GM12878 (cell line): ENCODE measurements at regions not wholly inside any gene's neighbourhood (a gene's known extent, or its start where the extent isn't known, plus 50 kb on each side); places are given as distances from the start of the nearest gene placed in this dataset.

Experiments
- ATAC-seq: fragments of 200-7000 bp; cut with Tn5 transposase; 3 replicates; pipeline ENCODE4 v1.9.1; 2020; ENCODE audit warnings: mild to moderate bottlenecking, moderate library complexity
- BruUV-seq: library from RNA; stranded (reverse); fragments of 400-500 nt; replicated peaks from 2 replicates; lab custom pipeline; 2021; lab: Mats Ljungman, UMichigan
- CTCF ChIA-PET: fragments of 300-600 bp; sonication (Branson Sonifier 250); formaldehyde crosslinking; extraction: SDS; loops from one replicate; lab custom pipeline; 2021; ENCODE audit warnings: inconsistent platforms; lab: Yijun Ruan, JAX
- POLR2A ChIA-PET: fragments of 350-600 bp; formaldehyde crosslinking; extraction: SDS; loops from one replicate; lab custom pipeline; 2021; ENCODE audit warnings: inconsistent platforms; lab: Charles Lee
- RAD21 ChIA-PET: fragments of 300-600 bp; sonication (Branson Sonifier 250); formaldehyde crosslinking; loops from one replicate; lab custom pipeline; 2023; ENCODE audit warnings: antibody characterized with exemption; ENCODE audit not compliant: unreplicated experiment; lab: Charles Lee
- SMC1A ChIA-PET: fragments of 300-600 bp; sonication (Branson Sonifier 250); formaldehyde crosslinking; loops from one replicate; lab custom pipeline; 2023; ENCODE audit not compliant: unreplicated experiment, uncharacterized antibody; lab: Charles Lee
- DNase-seq: peaks from one replicate; pipeline ENCODE4 v3.0.0-alpha.2; 2011; ENCODE audit warnings: low read depth, low spot score
- FAIRE-seq: peaks from 3 replicates; lab custom pipeline; 2011; peaks lifted over from hg19 to GRCh38; lab: Jason Lieb, UNC
- H2AFZ ChIP-seq: 2 replicates; pipeline ENCODE4 v1.6.0; 2011; ENCODE audit warnings: low read depth, low read length, control low read depth; ENCODE audit not compliant: control insufficient read depth
- H3K27ac ChIP-seq: 2 replicates; pipeline ENCODE4 v1.5.1; 2011; ENCODE audit warnings: control low read depth; ENCODE audit not compliant: control insufficient read depth, insufficient read depth
- H3K27me3 ChIP-seq, 2 experiments: replicated peaks in 1 of 2; 2 replicates each; pipeline versions ENCODE4 v1.6.0 to v1.6.1; 2011; ENCODE audit warnings: low read length in 1 of 2; ENCODE audit not compliant: control insufficient read depth in 2 of 2, insufficient read depth in 2 of 2
- H3K36me3 ChIP-seq, 2 experiments: 2 replicates each; pipeline ENCODE4 v1.5.1; 2011; ENCODE audit warnings: low read length in 1 of 2; ENCODE audit not compliant: control insufficient read depth in 2 of 2, insufficient read depth in 2 of 2
- H3K4me1 ChIP-seq: 2 replicates; pipeline ENCODE4 v1.6.1; 2011; ENCODE audit warnings: mild to moderate bottlenecking, low read length, moderate library complexity, mixed read lengths; ENCODE audit not compliant: control insufficient read depth, insufficient read depth
- H3K4me2 ChIP-seq: 2 replicates; pipeline ENCODE4 v1.6.0; 2011; ENCODE audit warnings: control low read depth; ENCODE audit not compliant: control insufficient read depth, insufficient read depth
- H3K4me3 ChIP-seq: fragments of 200-600 bp; sonication (generic); 2 replicates; pipeline ENCODE4 v1.5.1; 2016
- H3K79me2 ChIP-seq: 2 replicates; pipeline ENCODE4 v1.6.0; 2011; ENCODE audit warnings: low read length; ENCODE audit not compliant: control insufficient read depth, insufficient read depth
- H3K9ac ChIP-seq: 2 replicates; pipeline ENCODE4 v1.8.0; 2011; ENCODE audit warnings: low read length, control low read depth, mixed read lengths; ENCODE audit not compliant: control insufficient read depth, insufficient read depth
- H3K9me3 ChIP-seq: replicated peaks from 3 replicates; pipeline ENCODE4 v1.5.1; 2011; ENCODE audit warnings: mild to moderate bottlenecking, low read length; ENCODE audit not compliant: control insufficient read depth, insufficient read depth
- H4K20me1 ChIP-seq: 2 replicates; pipeline ENCODE4 v1.6.0; 2011; ENCODE audit not compliant: control insufficient read depth, insufficient read depth
- BCL3 ChIP-seq: IDR thresholded peaks from 2 replicates; pipeline ENCODE4 v1.6.1; 2011; ENCODE audit warnings: borderline replicate concordance, low read depth, mild to moderate bottlenecking, moderate library complexity, low read length; ENCODE audit not compliant: insufficient read depth, poor library complexity, severe bottlenecking
- FOS ChIP-seq: IDR thresholded peaks from 3 replicates; pipeline ENCODE4 v1.6.1; 2011; ENCODE audit warnings: borderline replicate concordance; ENCODE audit not compliant: insufficient read length; ENCODE audit errors: extremely low read depth
- HDGF ChIP-seq: fragments of 450-650 bp; IDR thresholded peaks from 2 replicates; pipeline ENCODE4 v1.6.1; 2016; ENCODE audit warnings: antibody characterized with exemption
- JUNB ChIP-seq: IDR thresholded peaks from 2 replicates; pipeline ENCODE4 v1.6.1; 2016; ENCODE audit warnings: antibody characterized with exemption, mild to moderate bottlenecking
- NBN ChIP-seq: fragments of 450-650 bp; IDR thresholded peaks from 2 replicates; pipeline ENCODE4 v1.6.1; 2016
- NRF1 ChIP-seq: conservative IDR thresholded peaks from 2 replicates; pipeline ENCODE4 v1.6.1; 2011; ENCODE audit warnings: mild to moderate bottlenecking, low read depth, low read length, improper control_type of control experiment
- PAX5 ChIP-seq: IDR thresholded peaks from 2 replicates; pipeline ENCODE4 v1.6.1; 2011; ENCODE audit warnings: low read depth, low read length, borderline replicate concordance
- ZNF207 ChIP-seq: fragments of 450-650 bp; IDR thresholded peaks from 2 replicates; pipeline ENCODE4 v1.6.1; 2014; ENCODE audit warnings: antibody characterized with exemption, mild to moderate bottlenecking, borderline replicate concordance
- ZNF622 ChIP-seq: fragments of 450-650 bp; IDR thresholded peaks from 2 replicates; pipeline ENCODE4 v1.6.1; 2017; ENCODE audit warnings: mild to moderate bottlenecking, inconsistent platforms
- WGBS: methylation state at CpG from one replicate; pipeline ENCODE4 v1.1.6; 2016; ENCODE audit warnings: low lambda C conversion rate; ENCODE audit not compliant: insufficient replicate concordance, insufficient coverage; ENCODE audit errors: missing lambda C conversion rate; 5-methylcytosine and 5-hydroxymethylcytosine counted together
- in situ Hi-C: fragments of 300-500 bp; cut with MboI; formaldehyde crosslinking; loops from 9 replicates; pipeline ENCODE4 v1.14.3; 2018; ENCODE audit warnings: mixed read lengths
- intact Hi-C: fragments of 100-400 bp; cut with micrococcal nuclease; formaldehyde crosslinking; loops from one replicate; pipeline ENCODE4 v1.14.2; 2022; ENCODE audit not compliant: unreplicated experiment

- TF ChIP-seq JUNB: no peak
- TF ChIP-seq NRF1: no peak
- no peak for TF ChIP-seq PAX5
- no peak for TF ChIP-seq FOS
- no peak for TF ChIP-seq HDGF
- TF ChIP-seq BCL3: no peak
- no peak for TF ChIP-seq ZNF622
- TF ChIP-seq ZNF207: no peak
- TF ChIP-seq NBN: no peak
- intact Hi-C loops: no loop called here
- ATAC-seq (no peak), DNase-seq (no peak), FAIRE-seq (no peak)
- in situ Hi-C loops: no loop called here
- Histone ChIP-seq H3K79me2 (no peaks in the 10 kb centered on the region), H2AFZ (no peak overlapping the region), H3K4me1 (no peaks in the 10 kb centered on the region), H3K27ac (no peak overlapping the region), H4K20me1 (no peaks in the 10 kb centered on the region), H3K4me3 (no peak overlapping the region), H3K27me3 (no peaks in the 10 kb centered on the region), H3K9ac (no peak overlapping the region), H3K9me3 (no peaks in the 10 kb centered on the region), H3K36me3 (no peaks in the 10 kb centered on the region), H3K4me2 (no peak overlapping the region)
- no TSS peak for BruUV-seq
- ChIA-PET POLR2A (no interaction called here), SMC1A (no interaction called here), CTCF (no interaction called here), RAD21 (no interaction called here)
- WGBS: 0% methylated on average over 1 of the region's 1 CpG
Measured at GRCh38 chr5:28305891-28306290, 1267.5 kb upstream of the CDH9 start.
